Lower leg skin (tissue), 3 donors: ENCODE measurements at regions not wholly inside any gene's neighbourhood (a gene's known extent, or its start where the extent isn't known, plus 50 kb on each side); places are given as distances from the start of the nearest gene placed in this dataset.

Experiments
- CTCF ChIP-seq, 3 donors: fragments of 450-650 bp; IDR thresholded peaks; one replicate each; pipeline ENCODE4 v1.5.1; 2016; ENCODE audit warnings: antibody characterized with exemption in 3 of 3, mild to moderate bottlenecking in 3 of 3, moderate library complexity in 2 of 3
- POLR2A ChIP-seq, 2 donors: fragments of 450-650 bp; IDR thresholded peaks; one replicate each; pipeline ENCODE4 v1.6.1; 2016 to 2017; ENCODE audit warnings: antibody characterized with exemption in 2 of 2, mild to moderate bottlenecking in 1 of 2, moderate library complexity in 1 of 2

GRCh38 chr10:28220811-28221210 is 82.1 kb downstream of the MPP7 start:
- TF ChIP-seq POLR2A (IDR thresholded peaks at IDR 0.05) (no peak), CTCF (IDR thresholded peaks at IDR 0.05) (no peak)
